HL-60 (cell line): ENCODE measurements at regions not wholly inside any gene's neighbourhood (a gene's known extent, or its start where the extent isn't known, plus 50 kb on each side); places are given as distances from the start of the nearest gene placed in this dataset.

ENCODE experiments used
- DNase-seq, 2 experiments: peaks; one replicate each; pipeline ENCODE4 v3.0.0-alpha.2; 2010 to 2020; ENCODE audit warnings: low read depth in 1 of 2, low spot score in 1 of 2
- H3K27ac ChIP-seq: fragments of 250-450 bp; sonication (Bioruptor Pico); replicated peaks from 2 replicates; pipeline ENCODE4 v1.5.1; 2020; ENCODE audit warnings: mild to moderate bottlenecking, moderate library complexity
- H3K27me3 ChIP-seq: fragments of 250-450 bp; sonication (Bioruptor Pico); 2 replicates; pipeline ENCODE4 v1.5.1; 2021; ENCODE audit warnings: mild to moderate bottlenecking, moderate library complexity; ENCODE audit not compliant: insufficient read depth, poor library complexity, severe bottlenecking
- H3K4me3 ChIP-seq: replicated peaks from 2 replicates; pipeline ENCODE4 v1.5.1; 2011; ENCODE audit warnings: mild to moderate bottlenecking, control low read depth, low read length; ENCODE audit not compliant: insufficient read depth
- GABPA ChIP-seq: IDR thresholded peaks from 2 replicates; pipeline ENCODE4 v1.6.1; 2012; ENCODE audit warnings: low read depth
- POLR2AphosphoS5 ChIP-seq: IDR thresholded peaks from 2 replicates; pipeline ENCODE4 v1.6.1; 2012; ENCODE audit warnings: low read depth
- SPI1 ChIP-seq: IDR thresholded peaks from 2 replicates; pipeline ENCODE4 v1.6.1; 2012; ENCODE audit warnings: low read depth, mild to moderate bottlenecking, borderline replicate concordance
- TF ChIP-seq, protein P1 (sequence below): IDR thresholded peaks from 2 replicates; pipeline ENCODE4 v1.6.1; 2012; ENCODE audit warnings: low read depth; ENCODE audit not compliant: insufficient replicate concordance
- TF ChIP-seq, protein P2 (sequence below): IDR thresholded peaks from one replicate; pipeline ENCODE4 v1.5.1; 2011; ENCODE audit warnings: low read length, control low read depth, inconsistent platforms; ENCODE audit not compliant: insufficient read depth

DNA sequence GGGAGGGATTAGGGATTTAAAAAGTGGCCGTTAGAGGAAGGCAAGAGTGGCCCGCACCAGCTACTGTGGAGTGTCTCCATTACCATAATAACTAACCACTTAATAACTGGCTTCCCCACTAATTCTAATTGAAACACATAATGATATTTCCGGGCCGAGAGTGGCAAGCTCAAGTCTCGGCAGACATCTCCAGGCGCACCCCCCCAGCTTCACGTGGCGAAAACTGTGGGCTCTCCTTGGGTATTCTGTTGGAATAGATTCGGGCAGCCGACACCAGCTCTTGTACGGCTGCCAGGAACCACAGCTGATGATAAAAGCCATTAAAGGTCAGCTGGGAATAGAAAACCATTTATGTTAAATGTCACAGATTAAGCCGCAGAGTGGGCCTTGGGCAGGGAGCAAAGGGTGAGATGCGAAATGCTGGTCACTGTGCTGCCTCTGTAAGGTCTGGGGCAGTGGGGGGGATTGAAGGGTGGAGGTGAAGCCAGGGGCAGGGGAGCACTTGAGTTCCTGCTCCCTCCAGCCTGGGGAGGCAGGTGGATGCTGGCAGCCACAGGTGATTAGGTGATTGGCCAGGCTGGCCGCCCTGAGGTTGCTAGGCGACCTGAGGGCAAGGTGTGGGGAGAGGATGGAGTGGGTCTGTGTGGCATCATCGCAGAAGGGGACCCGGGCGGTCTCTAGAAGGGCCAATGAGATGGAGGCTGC is 115.6 kb upstream of the SDK2 start:
- H3K4me3 ChIP-seq, result no peak overlapping the region
- DNase-seq, result no peak
- TF ChIP-seq GABPA (no peak), SPI1 (no peak), POLR2AphosphoS5 (no peak)
- TF ChIP-seq, protein P1, sequence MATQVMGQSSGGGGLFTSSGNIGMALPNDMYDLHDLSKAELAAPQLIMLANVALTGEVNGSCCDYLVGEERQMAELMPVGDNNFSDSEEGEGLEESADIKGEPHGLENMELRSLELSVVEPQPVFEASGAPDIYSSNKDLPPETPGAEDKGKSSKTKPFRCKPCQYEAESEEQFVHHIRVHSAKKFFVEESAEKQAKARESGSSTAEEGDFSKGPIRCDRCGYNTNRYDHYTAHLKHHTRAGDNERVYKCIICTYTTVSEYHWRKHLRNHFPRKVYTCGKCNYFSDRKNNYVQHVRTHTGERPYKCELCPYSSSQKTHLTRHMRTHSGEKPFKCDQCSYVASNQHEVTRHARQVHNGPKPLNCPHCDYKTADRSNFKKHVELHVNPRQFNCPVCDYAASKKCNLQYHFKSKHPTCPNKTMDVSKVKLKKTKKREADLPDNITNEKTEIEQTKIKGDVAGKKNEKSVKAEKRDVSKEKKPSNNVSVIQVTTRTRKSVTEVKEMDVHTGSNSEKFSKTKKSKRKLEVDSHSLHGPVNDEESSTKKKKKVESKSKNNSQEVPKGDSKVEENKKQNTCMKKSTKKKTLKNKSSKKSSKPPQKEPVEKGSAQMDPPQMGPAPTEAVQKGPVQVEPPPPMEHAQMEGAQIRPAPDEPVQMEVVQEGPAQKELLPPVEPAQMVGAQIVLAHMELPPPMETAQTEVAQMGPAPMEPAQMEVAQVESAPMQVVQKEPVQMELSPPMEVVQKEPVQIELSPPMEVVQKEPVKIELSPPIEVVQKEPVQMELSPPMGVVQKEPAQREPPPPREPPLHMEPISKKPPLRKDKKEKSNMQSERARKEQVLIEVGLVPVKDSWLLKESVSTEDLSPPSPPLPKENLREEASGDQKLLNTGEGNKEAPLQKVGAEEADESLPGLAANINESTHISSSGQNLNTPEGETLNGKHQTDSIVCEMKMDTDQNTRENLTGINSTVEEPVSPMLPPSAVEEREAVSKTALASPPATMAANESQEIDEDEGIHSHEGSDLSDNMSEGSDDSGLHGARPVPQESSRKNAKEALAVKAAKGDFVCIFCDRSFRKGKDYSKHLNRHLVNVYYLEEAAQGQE, result no peak
- TF ChIP-seq, protein P2, sequence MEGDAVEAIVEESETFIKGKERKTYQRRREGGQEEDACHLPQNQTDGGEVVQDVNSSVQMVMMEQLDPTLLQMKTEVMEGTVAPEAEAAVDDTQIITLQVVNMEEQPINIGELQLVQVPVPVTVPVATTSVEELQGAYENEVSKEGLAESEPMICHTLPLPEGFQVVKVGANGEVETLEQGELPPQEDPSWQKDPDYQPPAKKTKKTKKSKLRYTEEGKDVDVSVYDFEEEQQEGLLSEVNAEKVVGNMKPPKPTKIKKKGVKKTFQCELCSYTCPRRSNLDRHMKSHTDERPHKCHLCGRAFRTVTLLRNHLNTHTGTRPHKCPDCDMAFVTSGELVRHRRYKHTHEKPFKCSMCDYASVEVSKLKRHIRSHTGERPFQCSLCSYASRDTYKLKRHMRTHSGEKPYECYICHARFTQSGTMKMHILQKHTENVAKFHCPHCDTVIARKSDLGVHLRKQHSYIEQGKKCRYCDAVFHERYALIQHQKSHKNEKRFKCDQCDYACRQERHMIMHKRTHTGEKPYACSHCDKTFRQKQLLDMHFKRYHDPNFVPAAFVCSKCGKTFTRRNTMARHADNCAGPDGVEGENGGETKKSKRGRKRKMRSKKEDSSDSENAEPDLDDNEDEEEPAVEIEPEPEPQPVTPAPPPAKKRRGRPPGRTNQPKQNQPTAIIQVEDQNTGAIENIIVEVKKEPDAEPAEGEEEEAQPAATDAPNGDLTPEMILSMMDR, result no peak
- H3K27me3 ChIP-seq, result no peaks in the 10 kb centered on the region
- no peak overlapping the region for H3K27ac ChIP-seq

DNA sequence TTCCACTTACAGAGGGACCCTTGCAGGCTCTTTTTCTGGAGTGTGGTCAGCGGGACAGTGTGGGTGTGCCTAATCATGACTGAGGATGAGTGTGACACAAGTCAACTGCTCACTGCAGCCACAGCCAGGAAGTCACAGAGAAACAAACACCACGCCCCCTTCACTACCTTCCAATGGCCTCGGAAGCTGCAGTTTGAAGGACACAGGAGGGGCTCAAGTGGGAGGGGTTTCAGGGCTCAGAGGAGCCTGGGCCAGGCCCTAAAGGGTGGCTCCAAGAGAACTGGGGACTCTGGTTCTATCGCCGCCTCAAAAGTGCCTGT is 116.2 kb upstream of the SDK2 start:
- TF ChIP-seq, protein P2, result no peak
- no peak for TF ChIP-seq SPI1
- TF ChIP-seq, protein P1, result no peak
- no peak for TF ChIP-seq GABPA
- no peak for TF ChIP-seq POLR2AphosphoS5
- Histone ChIP-seq H3K27ac (no peak overlapping the region), H3K27me3 (no peaks in the 10 kb centered on the region), H3K4me3 (no peak overlapping the region)
- DNase-seq, result no peak

DNA sequence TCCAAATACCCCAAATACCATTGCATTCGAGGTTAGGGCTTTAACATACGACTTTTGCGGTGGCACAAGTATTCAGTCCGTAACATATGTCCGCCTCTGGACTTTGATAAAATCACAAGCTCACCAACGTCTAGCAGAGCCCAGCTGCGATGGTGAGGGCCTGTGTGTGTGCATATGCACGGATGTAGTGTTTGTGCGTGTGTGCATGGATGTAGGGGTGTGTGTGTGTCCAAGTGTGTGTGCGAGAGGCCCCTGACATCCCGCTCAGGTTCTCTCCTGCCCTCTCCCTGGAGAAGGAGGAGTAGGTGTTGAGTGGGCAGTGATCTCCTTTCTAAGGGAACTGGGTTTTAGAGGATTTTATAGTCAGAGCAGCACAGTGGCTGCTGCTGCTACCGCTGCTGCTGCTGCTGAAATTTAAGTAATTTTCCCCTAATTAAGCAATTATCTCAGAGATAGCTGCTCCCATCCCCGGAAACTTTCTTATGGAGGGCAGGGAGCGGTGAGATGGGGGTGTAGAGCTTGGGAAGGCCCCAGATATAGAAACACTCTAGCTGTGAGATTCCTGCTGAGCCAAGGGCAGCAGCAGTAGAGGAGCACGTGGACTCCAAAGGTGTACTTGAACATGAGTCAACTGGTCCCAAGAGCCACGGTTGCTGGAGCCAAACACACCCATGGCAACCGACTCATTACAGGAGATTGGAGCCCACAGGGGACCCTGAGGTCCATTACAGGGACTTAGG is 121.7 kb upstream of the SDK2 start:
- TF ChIP-seq, protein P1, result no peak
- TF ChIP-seq POLR2AphosphoS5 (no peak), GABPA (no peak), SPI1 (no peak)
- TF ChIP-seq, protein P2, result no peak
- Histone ChIP-seq H3K27ac (no peak overlapping the region), H3K27me3 (peaks cover 3% of the 10 kb centered on the region), H3K4me3 (no peak overlapping the region)
- no peak for DNase-seq
